Upper lobe of right lung (tissue), 1 donor: ENCODE measurements at regions not wholly inside any gene's neighbourhood (a gene's known extent, or its start where the extent isn't known, plus 50 kb on each side); places are given as distances from the start of the nearest gene placed in this dataset.

ENCODE experiments used
- ATAC-seq: fragments of 200-7000 bp; cut with Tn5 transposase; one replicate; pipeline ENCODE4 v1.9.1; 2020; ENCODE audit warnings: mild to moderate bottlenecking, moderate library complexity
- DNase-seq: peaks from one replicate; pipeline ENCODE4 v3.0.0-alpha.2; 2020
- H3K27ac ChIP-seq: fragments of 200-600 bp; one replicate; pipeline ENCODE4 v1.8.0; 2022
- H3K27me3 ChIP-seq: fragments of 200-600 bp; one replicate; pipeline ENCODE4 v1.8.0; 2022; ENCODE audit warnings: mild to moderate bottlenecking
- H3K36me3 ChIP-seq: fragments of 200-600 bp; one replicate; pipeline ENCODE4 v1.8.0; 2022
- H3K4me1 ChIP-seq: fragments of 200-600 bp; one replicate; pipeline ENCODE4 v1.8.0; 2022
- H3K4me3 ChIP-seq: fragments of 200-600 bp; one replicate; pipeline ENCODE4 v1.8.0; 2022; ENCODE audit warnings: mild to moderate bottlenecking
- H3K9me3 ChIP-seq: fragments of 200-600 bp; one replicate; pipeline ENCODE4 v1.8.0; 2022
- CTCF ChIP-seq: fragments of 200-600 bp; IDR thresholded peaks from one replicate; pipeline ENCODE4 v1.8.0; 2022; ENCODE audit warnings: antibody characterized with exemption
- intact Hi-C: fragments of 100-400 bp; cut with DNase I; formaldehyde crosslinking; loops from one replicate; pipeline ENCODE4 v1.11.0; 2022
- donor health status: DM: no; HTN: yes; CAD: no; lungs with severe emphysema.

GRCh38 chr18:56511996-56512395 is 126.4 kb downstream of the TXNL1 start:
- Histone ChIP-seq H3K4me1 (no peaks in the 10 kb centered on the region), H3K36me3 (no peaks in the 10 kb centered on the region), H3K4me3 (no peak overlapping the region), H3K9me3 (no peaks in the 10 kb centered on the region), H3K27ac (no peak overlapping the region), H3K27me3 (no peaks in the 10 kb centered on the region)
- DNase-seq (no peak), ATAC-seq (no peak)
- no peak for TF ChIP-seq CTCF
- intact Hi-C loops, result no loop called here

- intact Hi-C loops, result no loop called here
- H3K9me3 ChIP-seq, result no peaks in the 10 kb centered on the region
- no peak overlapping the region for H3K27ac ChIP-seq
- no peaks in the 10 kb centered on the region for H3K27me3 ChIP-seq
- H3K4me3 ChIP-seq, result no peak overlapping the region
- ATAC-seq (no peak), DNase-seq (no peak)
- no peaks in the 10 kb centered on the region for H3K4me1 ChIP-seq
- TF ChIP-seq CTCF, result no peak
- H3K36me3 ChIP-seq, result no peaks in the 10 kb centered on the region
These were observed 128.3 kb downstream of the TXNL1 start for GRCh38 chr18:56510108-56510507.

- DNase-seq (no peak), ATAC-seq (no peak)
- no peak overlapping the region for H3K27ac ChIP-seq
- no peaks in the 10 kb centered on the region for H3K36me3 ChIP-seq
- H3K4me3 ChIP-seq, result no peak overlapping the region
- TF ChIP-seq CTCF, result no peak
- H3K27me3 ChIP-seq, result no peaks in the 10 kb centered on the region
- intact Hi-C loops, result no loop called here
- H3K4me1 ChIP-seq, result no peaks in the 10 kb centered on the region
- H3K9me3 ChIP-seq, result no peaks in the 10 kb centered on the region
These were observed 128.7 kb downstream of the TXNL1 start for GRCh38 chr18:56509656-56510055.

DNA sequence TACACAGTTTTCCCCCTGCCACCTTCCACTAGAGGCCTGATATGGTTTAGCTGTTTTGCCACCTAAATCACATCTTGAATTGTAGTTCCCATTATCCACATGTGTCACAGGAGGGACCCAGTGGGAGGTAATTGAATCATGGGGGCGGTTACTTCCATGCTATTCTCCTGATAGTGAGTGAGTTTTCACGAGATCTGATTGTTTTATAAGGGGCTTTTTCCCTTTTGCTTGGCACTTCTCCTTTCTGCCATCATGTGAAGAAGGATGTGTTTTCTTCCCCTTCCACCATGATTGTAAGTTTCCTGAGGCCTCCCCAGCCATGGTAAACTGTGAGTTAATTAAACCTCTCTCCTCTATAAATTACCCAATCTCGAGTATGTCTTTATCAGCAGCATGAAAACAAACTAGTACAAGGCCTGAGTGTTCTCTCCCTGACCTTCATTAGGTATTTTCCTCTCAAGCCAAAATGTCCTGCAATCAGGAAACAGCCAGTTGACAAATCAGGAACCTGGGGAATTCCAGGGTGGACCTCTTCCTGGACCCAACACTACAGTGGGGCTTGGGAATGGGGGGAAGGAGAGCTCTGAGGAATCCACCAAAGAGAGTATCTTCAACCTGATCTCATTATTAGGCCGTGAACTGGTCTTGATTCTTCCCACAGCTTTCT is 129.9 kb downstream of the TXNL1 start:
- no peaks in the 10 kb centered on the region for H3K9me3 ChIP-seq
- H3K27me3 ChIP-seq, result no peaks in the 10 kb centered on the region
- DNase-seq (no peak), ATAC-seq (no peak)
- intact Hi-C loops, result no loop called here
- H3K4me3 ChIP-seq, result no peak overlapping the region
- TF ChIP-seq CTCF, result no peak
- no peak overlapping the region for H3K27ac ChIP-seq
- no peaks in the 10 kb centered on the region for H3K36me3 ChIP-seq
- no peaks in the 10 kb centered on the region for H3K4me1 ChIP-seq

DNA sequence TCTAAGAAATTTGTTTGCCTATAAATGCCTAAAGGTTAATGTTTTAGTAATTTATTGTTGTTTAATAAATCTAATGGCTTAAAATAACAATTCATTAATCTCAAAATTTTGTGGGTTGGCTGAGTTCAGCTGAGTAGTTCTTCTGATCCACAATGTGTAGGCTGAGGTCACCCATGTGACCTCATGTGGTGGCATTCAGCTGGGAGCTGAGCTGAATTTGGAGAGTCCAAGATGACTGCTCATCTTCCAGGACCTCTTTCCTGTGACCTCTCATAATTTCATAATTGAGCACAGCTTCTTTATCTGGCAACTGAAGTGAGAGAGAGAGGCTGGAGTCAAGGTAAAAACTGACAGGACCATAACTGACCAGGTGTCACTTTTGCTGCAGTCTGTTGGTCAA is 132.4 kb downstream of the TXNL1 start:
- DNase-seq (no peak), ATAC-seq (no peak)
- no peaks in the 10 kb centered on the region for H3K36me3 ChIP-seq
- H3K27ac ChIP-seq, result no peak overlapping the region
- H3K4me1 ChIP-seq, result no peaks in the 10 kb centered on the region
- no peaks in the 10 kb centered on the region for H3K27me3 ChIP-seq
- intact Hi-C loops, result no loop called here
- TF ChIP-seq CTCF, result no peak
- H3K4me3 ChIP-seq, result no peak overlapping the region
- H3K9me3 ChIP-seq, result no peaks in the 10 kb centered on the region

DNA sequence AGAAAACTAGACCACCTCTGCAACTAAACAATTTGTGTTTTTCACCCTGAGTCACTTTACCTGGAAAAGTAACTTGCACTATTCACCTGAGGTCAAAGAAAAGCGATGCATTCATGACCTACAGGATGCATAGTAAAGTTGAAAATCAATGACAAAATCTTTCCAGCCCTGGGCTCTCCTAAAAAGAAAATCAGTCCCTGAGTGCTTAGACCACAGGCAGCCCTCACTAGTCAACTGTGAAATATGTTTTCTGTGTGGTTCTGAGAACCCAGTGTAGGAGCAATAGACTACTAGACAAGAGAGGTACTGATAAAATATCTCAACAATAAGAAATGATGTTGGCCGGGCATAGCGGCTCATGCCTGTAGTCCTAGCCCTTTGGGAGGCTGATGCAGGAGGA is 133.1 kb downstream of the TXNL1 start:
- Histone ChIP-seq H3K4me1 (no peaks in the 10 kb centered on the region), H3K9me3 (no peaks in the 10 kb centered on the region), H3K27ac (no peak overlapping the region), H3K36me3 (no peaks in the 10 kb centered on the region), H3K4me3 (no peak overlapping the region), H3K27me3 (no peaks in the 10 kb centered on the region)
- intact Hi-C loops, result no loop called here
- ATAC-seq (no peak), DNase-seq (no peak)
- TF ChIP-seq CTCF, result no peak
